K562 (cell line): ENCODE measurements at regions not wholly inside any gene's neighbourhood (a gene's known extent, or its start where the extent isn't known, plus 50 kb on each side); places are given as distances from the start of the nearest gene placed in this dataset.

Experiments used
- ATAC-seq: fragments of 200-7000 bp; cut with Tn5 transposase; 3 replicates; pipeline ENCODE4 v1.9.1; 2020; ENCODE audit warnings: moderate library complexity
- BruUV-seq: library from RNA; stranded (reverse); fragments of 400-500 nt; replicated peaks from 2 replicates; lab custom pipeline; 2021; lab: Mats Ljungman, UMichigan
- CTCF ChIA-PET: fragments of 300-600 bp; formaldehyde crosslinking; extraction: SDS; loops from one replicate; lab custom pipeline; 2021; ENCODE audit warnings: low intra/inter-chr PET ratio; lab: Yijun Ruan, JAX
- POLR2A ChIA-PET: fragments of 300-600, 350-650 bp; sonication (Branson Sonifier 250); formaldehyde crosslinking; extraction: SDS; loops from one replicate; lab custom pipeline; 2021; ENCODE audit warnings: antibody characterized with exemption, inconsistent platforms; lab: Yijun Ruan, JAX
- DNase-seq, 4 experiments: peaks; one replicate each; pipeline versions ENCODE4 v3.0.0 to v3.0.0-alpha.2; 2011 to 2018; ENCODE audit warnings: low spot score in 3 of 4, mixed read lengths in 3 of 4; ENCODE audit errors: extremely low read depth in 1 of 4
- FAIRE-seq: peaks from 2 replicates; lab custom pipeline; 2011; peaks lifted over from hg19 to GRCh38; lab: Jason Lieb, UNC
- H2AFZ ChIP-seq: 2 replicates; pipeline ENCODE4 v1.6.0; 2011; ENCODE audit warnings: low read depth, low read length, control low read depth, inconsistent platforms
- H3K27ac ChIP-seq: fragments of 200-600 bp; 3 replicates; pipeline ENCODE4 v1.8.0; 2011; ENCODE audit warnings: low read depth, mild to moderate bottlenecking, control low read depth, inconsistent platforms, low read length, moderate library complexity, mixed read lengths; ENCODE audit errors: extremely low read depth
- H3K27me3 ChIP-seq, 2 experiments: fragments of 300-600 bp in 1 of 2; 2 replicates in 1 of 2; 3 replicates in 1 of 2; pipeline versions ENCODE4 v1.6.0 to v1.8.0; 2011; ENCODE audit warnings: inconsistent platforms in 2 of 2, low read length in 2 of 2, mild to moderate bottlenecking in 1 of 2, mixed read lengths in 1 of 2, moderate library complexity in 1 of 2; ENCODE audit not compliant: control insufficient read depth in 2 of 2, insufficient read depth in 2 of 2
- H3K36me3 ChIP-seq: fragments of 300-600 bp; 3 replicates; pipeline ENCODE4 v1.8.0; 2011; ENCODE audit warnings: mild to moderate bottlenecking, low read length, inconsistent platforms; ENCODE audit not compliant: control insufficient read depth, insufficient read depth
- H3K4me1 ChIP-seq, 2 experiments: fragments of 200-600 bp in 1 of 2; replicated peaks in 1 of 2; 2 replicates in 1 of 2; 3 replicates in 1 of 2; pipeline versions ENCODE4 v1.5.1 to v1.8.0; 2011; ENCODE audit warnings: inconsistent platforms in 2 of 2, low read length in 2 of 2, mild to moderate bottlenecking in 1 of 2, mixed read lengths in 1 of 2, moderate library complexity in 1 of 2; ENCODE audit not compliant: control insufficient read depth in 2 of 2, insufficient read depth in 2 of 2
- H3K4me2 ChIP-seq: 2 replicates; pipeline ENCODE4 v1.6.1; 2011; ENCODE audit warnings: low read length, control low read depth, inconsistent platforms, mixed read lengths; ENCODE audit not compliant: insufficient read depth
- H3K4me3 ChIP-seq: fragments of 200-600 bp; sonication (generic), shearing (Covaris generic); 2 replicates; pipeline ENCODE4 v1.5.1; 2016; ENCODE audit warnings: control low read depth, inconsistent platforms
- H3K79me2 ChIP-seq: fragments of 200-600 bp; 3 replicates; pipeline ENCODE4 v1.8.0; 2011; ENCODE audit warnings: low read length, inconsistent platforms; ENCODE audit not compliant: control insufficient read depth, insufficient read depth
- H3K9ac ChIP-seq, 2 experiments: 2 replicates each; pipeline versions ENCODE4 v1.6.0 to v1.6.1; 2011; ENCODE audit warnings: low read depth in 2 of 2, low read length in 2 of 2, control low read depth in 1 of 2, inconsistent platforms in 1 of 2, mild to moderate bottlenecking in 1 of 2, mixed read lengths in 1 of 2; ENCODE audit not compliant: insufficient read depth in 1 of 2
- H3K9me1 ChIP-seq: one replicate; pipeline ENCODE4 v1.6.0; 2011; ENCODE audit warnings: inconsistent platforms, mild to moderate bottlenecking, low read length, moderate library complexity; ENCODE audit not compliant: control insufficient read depth, insufficient read depth
- H3K9me3 ChIP-seq: replicated peaks from 2 replicates; pipeline ENCODE4 v1.5.1; 2011; ENCODE audit warnings: low read depth, low read length, inconsistent platforms; ENCODE audit not compliant: control insufficient read depth, insufficient read depth
- H4K20me1 ChIP-seq: replicated peaks from 2 replicates; pipeline ENCODE4 v1.6.1; 2011; ENCODE audit warnings: low read length, inconsistent platforms, mixed read lengths; ENCODE audit not compliant: control insufficient read depth, insufficient read depth
- ETS2 ChIP-seq: IDR thresholded peaks from 2 replicates; pipeline ENCODE4 v1.6.1; 2016; ENCODE audit warnings: borderline replicate concordance, missing genetic modification characterization, mild to moderate bottlenecking, moderate library complexity, missing compliant biosample characterization; ENCODE audit not compliant: poor library complexity, severe bottlenecking
- MAFF ChIP-seq: IDR thresholded peaks from 2 replicates; pipeline ENCODE4 v1.6.1; 2012; ENCODE audit warnings: low read length, improper control_type of control experiment
- MBD2 ChIP-seq: sonication (generic); IDR thresholded peaks from 2 replicates; pipeline ENCODE4 v1.6.1; 2016; ENCODE audit warnings: low read depth, borderline replicate concordance
- MTA3 ChIP-seq: fragments of 450-650 bp; formaldehyde crosslinking; IDR thresholded peaks from 2 replicates; pipeline ENCODE4 v1.6.1; 2017; ENCODE audit warnings: mild to moderate bottlenecking, borderline replicate concordance
- MXD1 ChIP-seq: fragments of 250-450 bp; sonication (Bioruptor Pico); IDR thresholded peaks from 2 replicates; pipeline ENCODE4 v1.8.0; 2021; ENCODE audit warnings: borderline replicate concordance, mild to moderate bottlenecking, moderate library complexity; ENCODE audit not compliant: poor library complexity, severe bottlenecking
- RBFOX2 ChIP-seq: fragments of 200-400 bp; formaldehyde crosslinking; IDR thresholded peaks from 2 replicates; pipeline ENCODE4 v1.6.1; 2017; ENCODE audit warnings: low read depth, mild to moderate bottlenecking, low read length, moderate library complexity
- RBM14 ChIP-seq: fragments of 200-400 bp; formaldehyde crosslinking; IDR thresholded peaks from 2 replicates; pipeline ENCODE4 v1.6.1; 2018; ENCODE audit warnings: low read depth, mild to moderate bottlenecking, low read length, moderate library complexity, borderline replicate concordance; ENCODE audit not compliant: insufficient read depth
- SREBF2 ChIP-seq: sonication (generic); formaldehyde crosslinking; IDR thresholded peaks from 2 replicates; pipeline ENCODE4 v1.4.0; 2020; ENCODE audit warnings: mild to moderate bottlenecking, missing genetic modification reagents
- WGBS: fragments of 100-300 bp; shearing (Covaris generic); methylation state at CpG from one replicate; pipeline ENCODE4 v1.1.6; 2016; ENCODE audit warnings: low coverage, mixed read lengths; ENCODE audit not compliant: insufficient coverage; ENCODE audit errors: missing lambda C conversion rate; 5-methylcytosine and 5-hydroxymethylcytosine counted together
- in situ Hi-C: fragments of 300-500 bp; cut with MboI; formaldehyde crosslinking; loops from 4 replicates; pipeline ENCODE4 v1.15.0; 2018; ENCODE audit warnings: inconsistent platforms, mixed read lengths
- intact Hi-C: fragments of 100-400 bp; cut with micrococcal nuclease; formaldehyde crosslinking; loops from 2 replicates; pipeline ENCODE4 v1.14.2; 2022
- TF ChIP-seq, protein P1 (sequence below): sonication (generic); formaldehyde crosslinking; IDR thresholded peaks from 2 replicates; pipeline ENCODE4 v1.8.0; 2023; ENCODE audit warnings: mild to moderate bottlenecking, missing genetic modification reagents
- TF ChIP-seq, protein P2 (sequence below): sonication (generic); formaldehyde crosslinking; IDR thresholded peaks from 2 replicates; pipeline ENCODE4 v1.8.0; 2022; ENCODE audit warnings: mild to moderate bottlenecking, missing genetic modification reagents, borderline replicate concordance

- H3K27ac ChIP-seq: no peak overlapping the region
These were observed 279.6 kb upstream of the JAG1 start for GRCh38 chr20:10953437-10953836.

GRCh38 chr20:10954137-10954840 is 280.5 kb upstream of the JAG1 start:
- 2% methylated on average over 6 of the region's 6 CpGs for WGBS
- BruUV-seq: no TSS peak
- no peak for FAIRE-seq
- H4K20me1 ChIP-seq: no peaks in the 10 kb centered on the region
- CTCF ChIA-PET: no interaction called here
- H3K27ac ChIP-seq: no peak overlapping the region
- ATAC-seq: no peak
- H3K36me3 ChIP-seq: no peaks in the 10 kb centered on the region
- in situ Hi-C loops (no loop called here), intact Hi-C loops (no loop called here)
- H3K27me3 ChIP-seq: no peaks in the 10 kb centered on the region
- H3K79me2 ChIP-seq: no peaks in the 10 kb centered on the region
- no peak overlapping the region for H3K4me2 ChIP-seq
- H3K4me3 ChIP-seq: no peak overlapping the region
- no peaks in the 10 kb centered on the region for H3K9me1 ChIP-seq
- no peak overlapping the region for H2AFZ ChIP-seq
- H3K9ac ChIP-seq: no peak overlapping the region
- no peaks in the 10 kb centered on the region for H3K4me1 ChIP-seq
- H3K9me3 ChIP-seq: no peaks in the 10 kb centered on the region
- no peak for DNase-seq
- POLR2A ChIA-PET: no interaction called here
- TF ChIP-seq SREBF2 (CRISPR knock-in tag) (no peak), RBM14 (no peak)
- TF ChIP-seq, protein P1, sequence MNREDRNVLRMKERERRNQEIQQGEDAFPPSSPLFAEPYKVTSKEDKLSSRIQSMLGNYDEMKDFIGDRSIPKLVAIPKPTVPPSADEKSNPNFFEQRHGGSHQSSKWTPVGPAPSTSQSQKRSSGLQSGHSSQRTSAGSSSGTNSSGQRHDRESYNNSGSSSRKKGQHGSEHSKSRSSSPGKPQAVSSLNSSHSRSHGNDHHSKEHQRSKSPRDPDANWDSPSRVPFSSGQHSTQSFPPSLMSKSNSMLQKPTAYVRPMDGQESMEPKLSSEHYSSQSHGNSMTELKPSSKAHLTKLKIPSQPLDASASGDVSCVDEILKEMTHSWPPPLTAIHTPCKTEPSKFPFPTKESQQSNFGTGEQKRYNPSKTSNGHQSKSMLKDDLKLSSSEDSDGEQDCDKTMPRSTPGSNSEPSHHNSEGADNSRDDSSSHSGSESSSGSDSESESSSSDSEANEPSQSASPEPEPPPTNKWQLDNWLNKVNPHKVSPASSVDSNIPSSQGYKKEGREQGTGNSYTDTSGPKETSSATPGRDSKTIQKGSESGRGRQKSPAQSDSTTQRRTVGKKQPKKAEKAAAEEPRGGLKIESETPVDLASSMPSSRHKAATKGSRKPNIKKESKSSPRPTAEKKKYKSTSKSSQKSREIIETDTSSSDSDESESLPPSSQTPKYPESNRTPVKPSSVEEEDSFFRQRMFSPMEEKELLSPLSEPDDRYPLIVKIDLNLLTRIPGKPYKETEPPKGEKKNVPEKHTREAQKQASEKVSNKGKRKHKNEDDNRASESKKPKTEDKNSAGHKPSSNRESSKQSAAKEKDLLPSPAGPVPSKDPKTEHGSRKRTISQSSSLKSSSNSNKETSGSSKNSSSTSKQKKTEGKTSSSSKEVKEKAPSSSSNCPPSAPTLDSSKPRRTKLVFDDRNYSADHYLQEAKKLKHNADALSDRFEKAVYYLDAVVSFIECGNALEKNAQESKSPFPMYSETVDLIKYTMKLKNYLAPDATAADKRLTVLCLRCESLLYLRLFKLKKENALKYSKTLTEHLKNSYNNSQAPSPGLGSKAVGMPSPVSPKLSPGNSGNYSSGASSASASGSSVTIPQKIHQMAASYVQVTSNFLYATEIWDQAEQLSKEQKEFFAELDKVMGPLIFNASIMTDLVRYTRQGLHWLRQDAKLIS (CRISPR knock-in tag): no peak
- TF ChIP-seq, protein P2, sequence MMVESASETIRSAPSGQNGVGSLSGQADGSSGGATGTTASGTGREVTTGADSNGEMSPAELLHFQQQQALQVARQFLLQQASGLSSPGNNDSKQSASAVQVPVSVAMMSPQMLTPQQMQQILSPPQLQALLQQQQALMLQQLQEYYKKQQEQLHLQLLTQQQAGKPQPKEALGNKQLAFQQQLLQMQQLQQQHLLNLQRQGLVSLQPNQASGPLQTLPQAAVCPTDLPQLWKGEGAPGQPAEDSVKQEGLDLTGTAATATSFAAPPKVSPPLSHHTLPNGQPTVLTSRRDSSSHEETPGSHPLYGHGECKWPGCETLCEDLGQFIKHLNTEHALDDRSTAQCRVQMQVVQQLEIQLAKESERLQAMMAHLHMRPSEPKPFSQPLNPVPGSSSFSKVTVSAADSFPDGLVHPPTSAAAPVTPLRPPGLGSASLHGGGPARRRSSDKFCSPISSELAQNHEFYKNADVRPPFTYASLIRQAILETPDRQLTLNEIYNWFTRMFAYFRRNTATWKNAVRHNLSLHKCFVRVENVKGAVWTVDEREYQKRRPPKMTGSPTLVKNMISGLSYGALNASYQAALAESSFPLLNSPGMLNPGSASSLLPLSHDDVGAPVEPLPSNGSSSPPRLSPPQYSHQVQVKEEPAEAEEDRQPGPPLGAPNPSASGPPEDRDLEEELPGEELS (CRISPR knock-in tag): no peak

More at GRCh38 chr20:10953437-10953836, 279.6 kb upstream of the JAG1 start:
- POLR2A ChIA-PET: no interaction called here
- H3K9ac ChIP-seq: no peak overlapping the region
- no peaks in the 10 kb centered on the region for H4K20me1 ChIP-seq
- H3K27me3 ChIP-seq: no peaks in the 10 kb centered on the region
- H2AFZ ChIP-seq: no peak overlapping the region
- in situ Hi-C loops: no loop called here
- TF ChIP-seq SREBF2 (CRISPR knock-in tag) (no peak), MTA3 (no peak), MXD1 (CRISPR knock-in tag) (no peak), RBFOX2 (no peak), MAFF (no peak), ETS2 (no peak), MBD2 (no peak)
- no peak overlapping the region for H3K4me3 ChIP-seq
- ATAC-seq (no peak), DNase-seq (no peak), FAIRE-seq (no peak)
- no TSS peak for BruUV-seq
- H3K9me3 ChIP-seq: no peaks in the 10 kb centered on the region
- H3K9me1 ChIP-seq: no peaks in the 10 kb centered on the region
- intact Hi-C loops: no loop called here
- no peak overlapping the region for H3K4me2 ChIP-seq
- no peaks in the 10 kb centered on the region for H3K79me2 ChIP-seq
- H3K4me1 ChIP-seq: no peaks in the 10 kb centered on the region
- WGBS: 0% methylated on average over 2 of the region's 2 CpGs
- H3K36me3 ChIP-seq: no peaks in the 10 kb centered on the region
- CTCF ChIA-PET: no interaction called here
